ENCODE measurements at regions not wholly inside any gene's neighbourhood (a gene's known extent, or its start where the extent isn't known, plus 50 kb on each side); places are given as distances from the start of the nearest gene placed in this dataset.
"Not testable (repeated sequence)": the region's sequence is repeated elsewhere in the genome, so short reads cannot be mapped to it uniquely, and the experiment has no call there.

- Histone ChIP-seq H2AFZ (ENCODE audit: low read depth) (no peak overlapping the region), H3K4me2 (no peak overlapping the region), H3K27me3 (ENCODE audit: insufficient read depth) (no peaks in the 10 kb centered on the region), H4K20me1 (ENCODE audit: insufficient read depth) (no peaks in the 10 kb centered on the region), H3K27ac (ENCODE audit: low read depth in 2 of 2, low read length in 1 of 2) (no peak overlapping the region), H3K79me2 (ENCODE audit: insufficient read depth) (no peaks in the 10 kb centered on the region), H3F3A (replicated peaks; ENCODE audit: insufficient read depth) (no peaks in the 10 kb centered on the region), H3K36me3 (replicated peaks in 1 of 2; ENCODE audit: control insufficient read depth in 1 of 2, insufficient read depth in 2 of 2, low read length in 1 of 2) (no peaks in the 10 kb centered on the region), H3K9me2 (no peaks in the 10 kb centered on the region), H3K4me1 (ENCODE audit: control insufficient read depth in 1 of 2, insufficient read depth in 2 of 2, low read depth in 1 of 2, low read length in 1 of 2) (no peaks in the 10 kb centered on the region), H3K9me3 (no peaks in the 10 kb centered on the region; the same call in 1 of the 2 replicates), H3K9ac (no peak overlapping the region), H3K4me3 (ENCODE audit: low read depth in 2 of 2, low read length in 1 of 2) (no peak overlapping the region)
- 0% methylated on average over 6 of the region's 6 CpGs for WGBS (ENCODE audit: low lambda C conversion rate)
- ChIA-PET POLR2A (no interaction called here), CTCF (no interaction called here)
- TF ChIP-seq SMC3 (IDR thresholded peaks at IDR 0.05; ENCODE audit: low read depth, low read length) (no peak), EZH2phosphoT487 (IDR thresholded peaks at IDR 0.05; ENCODE audit: borderline replicate concordance, low read depth) (no peak), FOXM1 (IDR thresholded peaks at IDR 0.05; ENCODE audit: low read depth) (no peak), PBX3 (IDR thresholded peaks at IDR 0.05) (no peak), REST (IDR thresholded peaks at IDR 0.05; ENCODE audit: low read depth, low read length) (no peak), USF2 (IDR thresholded peaks at IDR 0.05; ENCODE audit: borderline replicate concordance, low read depth, low read length) (no peak), TEAD4 (IDR thresholded peaks at IDR 0.05; ENCODE audit: borderline replicate concordance, insufficient read depth) (no peak), IRF3 (IDR thresholded peaks at IDR 0.05; ENCODE audit: low read depth, low read length) (no peak), USF1 (IDR thresholded peaks at IDR 0.05; ENCODE audit: borderline replicate concordance, low read depth) (no peak), MAX (IDR thresholded peaks at IDR 0.05; ENCODE audit: low read depth) (no peak), GABPA (IDR thresholded peaks at IDR 0.05; ENCODE audit: low read depth) (no peak), ELF1 (IDR thresholded peaks at IDR 0.05) (no peak), YY1 (IDR thresholded peaks at IDR 0.05; ENCODE audit: low read depth) (no peak), CTCF (IDR thresholded peaks at IDR 0.05) (no peak), MEF2A (IDR thresholded peaks at IDR 0.05; ENCODE audit: borderline replicate concordance, low read depth) (no peak)
- DNase-seq, result no peak
These were observed 193.8 kb upstream of the CXorf51B start for GRCh38 chrX:146615628-146616348.

GRCh38 chrX:146619943-146620342 is 189.6 kb upstream of the CXorf51B start:
- H3K4me1 ChIP-seq (ENCODE audit: control insufficient read depth in 1 of 2, insufficient read depth in 2 of 2, low read depth in 1 of 2, low read length in 1 of 2); H3K9me3 ChIP-seq; DNase-seq; H3K9ac ChIP-seq; H3K9me2 ChIP-seq; CTCF ChIA-PET; H3K36me3 ChIP-seq (replicated peaks in 1 of 2; ENCODE audit: control insufficient read depth in 1 of 2, insufficient read depth in 2 of 2, low read length in 1 of 2); H3K79me2 ChIP-seq (ENCODE audit: insufficient read depth); H3K4me3 ChIP-seq (ENCODE audit: low read depth in 2 of 2, low read length in 1 of 2); H4K20me1 ChIP-seq (ENCODE audit: insufficient read depth); H3K4me2 ChIP-seq; H3F3A ChIP-seq (replicated peaks; ENCODE audit: insufficient read depth); H3K27ac ChIP-seq (ENCODE audit: low read depth in 2 of 2, low read length in 1 of 2); H2AFZ ChIP-seq (ENCODE audit: low read depth); H3K27me3 ChIP-seq (ENCODE audit: insufficient read depth); POLR2A ChIA-PET: not testable (repeated sequence)
- WGBS (ENCODE audit: low lambda C conversion rate), result 32% methylated on average over 27 of the region's 29 CpGs
